Astrocyte of the cerebellum (primary cell): ENCODE measurements at regions not wholly inside any gene's neighbourhood (a gene's known extent, or its start where the extent isn't known, plus 50 kb on each side); places are given as distances from the start of the nearest gene placed in this dataset.

Experiments
- DNase-seq: peaks from one replicate; pipeline ENCODE4 v3.0.0-alpha.2; 2011; ENCODE audit warnings: low read depth
- H3K4me3 ChIP-seq: 2 replicates; pipeline ENCODE4 v1.5.1; 2011; ENCODE audit warnings: mild to moderate bottlenecking, low read depth, low read length, moderate library complexity
- CTCF ChIP-seq: IDR thresholded peaks from 2 replicates; pipeline ENCODE4 v1.5.1; 2012; ENCODE audit warnings: low read length, low read depth, moderate library complexity, mild to moderate bottlenecking; ENCODE audit errors: missing control alignments
- in situ Hi-C: cut with HindIII; loops from 2 replicates; pipeline ENCODE4 v1.10.0; 2017; ENCODE audit warnings: low sequenced_read_pairs

GRCh38 chr1:5264476-5264875 is 610.1 kb downstream of the AJAP1 start:
- no peak for TF ChIP-seq CTCF
- H3K4me3 ChIP-seq, result no peak overlapping the region
- in situ Hi-C loops, result no loop called here
- DNase-seq, result no peak

- DNase-seq, result no peak
- TF ChIP-seq CTCF, result no peak
- in situ Hi-C loops, result no loop called here
These were observed 602.4 kb downstream of the AJAP1 start for GRCh38 chr1:5256793-5257192.

GRCh38 chr1:5254975-5255374 is 600.6 kb downstream of the AJAP1 start:
- TF ChIP-seq CTCF, result no peak
- in situ Hi-C loops, result no loop called here
- DNase-seq, result no peak
- no peak overlapping the region for H3K4me3 ChIP-seq

More at GRCh38 chr1:5256793-5257192, 602.4 kb downstream of the AJAP1 start:
- no peak overlapping the region for H3K4me3 ChIP-seq

GRCh38 chr1:5254131-5254725 is 599.8 kb downstream of the AJAP1 start:
- no peak overlapping the region for H3K4me3 ChIP-seq
- in situ Hi-C loops, result no loop called here
- TF ChIP-seq CTCF, result no peak
- DNase-seq, result no peak

- in situ Hi-C loops, result no loop called here
- no peak for DNase-seq
- no peak for TF ChIP-seq CTCF
- H3K4me3 ChIP-seq, result no peak overlapping the region
These were observed 598.6 kb downstream of the AJAP1 start for GRCh38 chr1:5253036-5253435.

GRCh38 chr1:5250336-5250735 is 595.9 kb downstream of the AJAP1 start:
- no peak for DNase-seq
- no peak for TF ChIP-seq CTCF
- in situ Hi-C loops, result no loop called here
- no peak overlapping the region for H3K4me3 ChIP-seq
